ENCODE measurements at regions not wholly inside any gene's neighbourhood (a gene's known extent, or its start where the extent isn't known, plus 50 kb on each side); places are given as distances from the start of the nearest gene placed in this dataset.

DNA sequence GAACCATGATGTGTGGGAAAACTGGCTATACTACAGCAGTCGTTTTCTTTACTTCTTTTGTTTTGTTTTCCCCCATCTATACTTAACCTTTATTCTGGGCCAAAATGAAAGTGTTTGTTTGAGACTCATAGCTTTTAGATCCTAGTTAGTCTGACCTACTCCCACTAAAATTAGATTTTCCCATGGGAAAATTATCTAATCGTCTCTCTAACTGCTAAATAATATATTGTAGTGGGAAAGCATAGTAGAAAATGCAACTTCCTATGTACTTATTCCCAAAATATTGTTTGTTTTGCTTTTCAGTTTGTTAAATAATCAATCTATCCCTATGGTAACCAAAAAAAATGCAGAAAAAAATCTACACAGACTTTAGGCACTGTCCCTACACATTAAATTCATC, 96.6 kb downstream of the NOC3L start:
- no peaks in the 10 kb centered on the region for H3K4me1 Mint-ChIP-seq (ENCODE audit: low read depth)
- H3K36me3 Mint-ChIP-seq (ENCODE audit: low read depth): peaks cover 3% of the 10 kb centered on the region
- H3K27me3 Mint-ChIP-seq (ENCODE audit: insufficient read depth): peaks cover 3% of the 10 kb centered on the region; the same call in 1 of the 2 replicates
- no peak overlapping the region for H3K4me3 Mint-ChIP-seq
- H3K9me3 Mint-ChIP-seq: peaks cover 3% of the 10 kb centered on the region
- TF ChIP-seq CTCF (IDR thresholded peaks at IDR 0.05): no peak
- H3K27ac Mint-ChIP-seq: no peak overlapping the region
- no peak for DNase-seq

DNA sequence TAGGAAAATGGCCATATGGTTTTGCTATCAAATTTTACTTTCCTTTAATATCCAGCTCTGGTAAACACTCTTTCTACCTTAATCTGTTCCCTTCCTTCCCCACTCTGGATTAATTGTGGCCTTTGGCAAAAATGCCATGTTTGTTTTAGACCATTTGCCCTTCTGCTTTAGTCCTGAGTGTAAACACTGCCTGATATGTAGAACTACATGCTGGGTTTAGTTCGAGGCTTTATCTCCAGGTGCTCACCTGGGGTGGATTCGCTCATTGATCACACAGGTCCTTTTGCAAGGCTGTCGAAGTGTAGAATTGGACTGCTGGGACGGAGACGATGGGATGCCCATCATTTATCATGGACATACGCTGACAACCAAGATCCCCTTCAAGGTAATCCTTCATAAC, 94.1 kb downstream of the NOC3L start:
- DNase-seq: no peak

DNA sequence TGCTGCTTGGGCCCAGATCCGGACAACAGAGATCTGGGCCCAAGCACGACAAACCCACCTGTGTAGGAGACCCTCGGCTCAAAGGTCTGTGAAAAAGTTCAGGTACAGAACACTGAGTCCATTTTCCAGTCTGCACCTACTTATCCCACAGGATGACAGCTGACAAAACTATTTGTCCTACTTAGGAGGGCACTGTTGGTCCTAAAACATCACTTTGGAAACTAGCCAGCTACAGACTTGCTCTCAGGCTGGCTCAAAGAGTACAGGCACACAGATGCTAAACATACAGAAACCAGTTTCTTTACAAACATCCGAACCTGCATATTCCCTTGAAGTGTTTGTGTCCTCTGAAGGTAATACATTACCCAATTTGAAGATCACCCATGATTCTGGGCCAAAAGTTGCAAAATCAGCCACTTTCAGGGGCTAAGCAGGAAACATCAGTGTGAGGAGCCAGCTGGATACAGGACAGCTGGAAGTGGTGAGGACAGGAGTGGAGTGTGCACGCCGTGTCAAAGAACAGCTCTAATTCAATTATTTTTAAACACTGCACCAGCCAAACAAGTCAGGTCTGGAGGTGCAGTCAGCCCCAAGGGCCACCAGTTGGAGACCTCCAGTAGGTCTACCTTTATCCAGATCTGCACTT, 88.5 kb downstream of the NOC3L start:
- H3K4me3 Mint-ChIP-seq: no peak overlapping the region
- no peak overlapping the region for H3K27ac Mint-ChIP-seq
- DNase-seq: no peak
- peaks cover 5% of the 10 kb centered on the region for H3K27me3 Mint-ChIP-seq (ENCODE audit: insufficient read depth)
- no peak for TF ChIP-seq CTCF (IDR thresholded peaks at IDR 0.05)
- H3K9me3 Mint-ChIP-seq: peaks cover 18% of the 10 kb centered on the region
- peaks cover 4% of the 10 kb centered on the region for H3K36me3 Mint-ChIP-seq (ENCODE audit: low read depth)
- no peaks in the 10 kb centered on the region for H3K4me1 Mint-ChIP-seq (ENCODE audit: low read depth)

More for the DNA sequence above, 94.1 kb downstream of the NOC3L start:
- H3K9me3 Mint-ChIP-seq: peaks cover 18% of the 10 kb centered on the region
- peaks cover 3% of the 10 kb centered on the region; the same call in 1 of the 2 replicates for H3K27me3 Mint-ChIP-seq (ENCODE audit: insufficient read depth)
- H3K36me3 Mint-ChIP-seq (ENCODE audit: low read depth): peaks cover 4% of the 10 kb centered on the region
- no peak overlapping the region for H3K27ac Mint-ChIP-seq
- H3K4me3 Mint-ChIP-seq: no peak overlapping the region
- no peak for TF ChIP-seq CTCF (IDR thresholded peaks at IDR 0.05)
- no peaks in the 10 kb centered on the region for H3K4me1 Mint-ChIP-seq (ENCODE audit: low read depth)

DNA sequence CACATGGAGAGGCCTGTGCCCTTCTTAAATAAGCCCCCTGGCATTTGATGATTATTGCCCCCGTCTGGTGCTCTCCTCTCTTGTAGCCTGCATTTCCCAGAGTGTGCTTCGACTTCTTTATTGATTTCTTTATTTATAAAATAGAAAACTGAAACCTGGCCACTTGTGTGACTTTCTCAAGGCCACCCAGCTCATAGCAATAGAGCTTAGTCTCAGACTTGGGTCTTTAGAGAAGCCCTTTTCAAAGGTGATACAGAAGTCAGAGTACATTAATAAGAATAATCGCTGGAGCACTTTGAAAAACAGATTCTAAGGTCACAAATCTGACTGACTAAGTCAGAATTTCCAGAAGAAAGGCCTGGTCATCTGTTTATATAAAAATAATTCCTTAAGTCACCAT, 86.6 kb downstream of the NOC3L start:
- H3K27ac Mint-ChIP-seq: no peak overlapping the region
- peaks cover 15% of the 10 kb centered on the region for H3K9me3 Mint-ChIP-seq
- peaks cover 5% of the 10 kb centered on the region for H3K27me3 Mint-ChIP-seq (ENCODE audit: insufficient read depth)
- TF ChIP-seq CTCF (IDR thresholded peaks at IDR 0.05): no peak
- peaks cover under 1% of the 10 kb centered on the region; the same call in 1 of the 2 replicates for H3K36me3 Mint-ChIP-seq (ENCODE audit: low read depth)
- no peak for DNase-seq
- H3K4me3 Mint-ChIP-seq: no peak overlapping the region
- H3K4me1 Mint-ChIP-seq (ENCODE audit: low read depth): 0 out of 2 replicates have a peak, but pooled peaks cover 10% of the 10 kb centered on the region

DNA sequence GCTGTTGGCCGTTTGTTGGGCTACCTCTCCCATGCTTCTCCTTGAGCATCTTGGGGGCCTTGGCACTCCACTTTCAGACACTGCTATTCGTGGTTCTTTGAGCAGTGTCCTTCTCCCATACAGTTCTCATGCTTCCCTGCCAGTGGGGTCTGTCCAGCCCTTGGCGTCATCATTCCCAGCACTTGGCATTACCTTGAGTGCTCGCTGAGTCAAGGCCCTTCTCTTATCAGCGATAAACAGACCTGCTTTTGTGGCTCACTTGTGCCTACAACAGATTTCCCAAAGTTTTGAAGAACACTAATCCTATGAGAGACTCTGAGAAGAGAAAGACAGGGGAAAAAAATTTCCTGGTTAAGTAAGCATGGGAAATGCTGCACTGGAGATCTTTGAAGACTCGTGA, 85.3 kb downstream of the NOC3L start:
- Mint-ChIP-seq H3K27ac (no peak overlapping the region), H3K4me3 (no peak overlapping the region), H3K9me3 (peaks cover 2% of the 10 kb centered on the region; the same call in 1 of the 2 replicates), H3K4me1 (ENCODE audit: low read depth) (0 out of 2 replicates have a peak, but pooled peaks cover 10% of the 10 kb centered on the region), H3K27me3 (ENCODE audit: insufficient read depth) (peaks cover 5% of the 10 kb centered on the region), H3K36me3 (ENCODE audit: low read depth) (no peaks in the 10 kb centered on the region)
- no peak for DNase-seq
- no peak for TF ChIP-seq CTCF (IDR thresholded peaks at IDR 0.05)
